Lung microvascular endothelial cell (primary cell): ENCODE measurements at regions not wholly inside any gene's neighbourhood (a gene's known extent, or its start where the extent isn't known, plus 50 kb on each side); places are given as distances from the start of the nearest gene placed in this dataset.

Experiments
- DNase-seq, 2 donors: peaks; one replicate each; pipeline versions ENCODE4 v3.0.0 to v3.0.0-alpha.2; 2010; ENCODE audit warnings: low read depth in 2 of 2

DNA sequence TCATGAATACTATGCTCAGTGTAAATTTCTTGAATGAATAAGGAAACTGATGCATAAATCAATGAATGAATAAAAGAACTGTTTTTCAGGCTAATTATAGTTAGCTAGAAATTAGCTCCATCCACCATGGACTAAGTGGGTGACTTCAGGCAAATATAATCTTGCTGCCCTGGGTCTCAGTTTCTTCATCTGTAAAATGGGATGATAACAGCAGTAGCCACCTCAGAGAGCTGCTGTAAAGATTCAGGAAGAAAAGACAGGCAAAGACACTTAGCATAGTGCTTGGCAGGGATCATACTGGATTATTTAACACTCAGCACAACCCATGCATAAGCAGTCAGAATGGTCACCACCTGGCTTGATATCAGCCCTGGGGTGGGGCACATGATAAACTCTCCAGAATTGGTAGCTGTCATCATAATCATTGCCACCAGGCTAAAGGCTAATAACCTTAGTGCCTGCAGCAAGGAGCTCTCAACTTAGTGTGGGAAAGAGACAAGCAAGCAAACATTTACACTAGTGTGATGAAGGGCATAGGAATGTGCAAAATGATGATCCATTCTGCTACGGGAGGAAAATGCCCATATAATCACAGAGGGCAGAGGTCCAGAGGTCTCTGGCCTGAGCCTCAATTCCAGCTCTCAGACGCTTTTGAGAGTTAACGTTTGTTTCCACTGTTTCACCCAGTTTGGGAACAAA is 234.7 kb upstream of the TBX3 start:
- DNase-seq = peak in 1 of 2 donors; percentile 38

DNA sequence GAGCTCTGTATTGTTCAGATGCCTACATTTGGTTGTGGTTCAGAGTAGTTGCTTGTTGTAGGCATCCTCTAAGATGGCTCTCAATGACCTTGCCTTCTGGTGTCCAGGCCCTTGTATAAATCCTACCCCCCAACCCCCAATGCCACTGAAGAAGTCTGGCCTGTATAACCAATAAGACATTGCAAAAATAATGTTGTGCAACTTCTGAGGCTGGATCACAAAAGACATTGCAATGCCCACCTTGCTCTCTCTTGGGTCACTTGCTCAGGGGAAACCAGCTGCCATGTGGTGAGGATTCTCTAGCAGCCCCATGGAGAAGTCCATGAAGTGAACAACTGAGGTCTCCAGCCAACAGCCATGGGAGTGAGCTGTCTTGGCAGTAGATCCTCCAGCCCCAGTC is 234.0 kb upstream of the TBX3 start:
- no peak for DNase-seq

DNA sequence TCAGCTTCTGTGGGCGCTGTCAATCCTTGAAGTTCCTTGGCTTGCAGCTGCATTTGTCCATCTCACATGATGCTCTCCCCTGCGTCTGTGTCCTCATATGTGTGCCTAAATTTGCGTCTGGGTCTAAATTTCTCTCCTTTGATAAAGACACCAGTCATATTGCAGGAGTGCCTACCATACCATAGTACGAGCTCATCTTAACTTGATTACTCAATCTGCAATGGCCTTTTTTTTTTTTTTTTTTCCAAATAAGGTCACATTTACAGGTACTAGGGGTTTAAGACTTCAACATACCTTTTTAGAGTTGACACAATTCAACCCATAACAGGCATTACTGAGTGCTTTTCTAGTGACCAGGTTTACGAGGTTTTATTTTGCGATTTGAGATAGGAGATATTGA is 233.3 kb upstream of the TBX3 start:
- no peak for DNase-seq

GRCh38 chr12:114916541-114916940 is 232.6 kb upstream of the TBX3 start:
- DNase-seq = no peak

DNA sequence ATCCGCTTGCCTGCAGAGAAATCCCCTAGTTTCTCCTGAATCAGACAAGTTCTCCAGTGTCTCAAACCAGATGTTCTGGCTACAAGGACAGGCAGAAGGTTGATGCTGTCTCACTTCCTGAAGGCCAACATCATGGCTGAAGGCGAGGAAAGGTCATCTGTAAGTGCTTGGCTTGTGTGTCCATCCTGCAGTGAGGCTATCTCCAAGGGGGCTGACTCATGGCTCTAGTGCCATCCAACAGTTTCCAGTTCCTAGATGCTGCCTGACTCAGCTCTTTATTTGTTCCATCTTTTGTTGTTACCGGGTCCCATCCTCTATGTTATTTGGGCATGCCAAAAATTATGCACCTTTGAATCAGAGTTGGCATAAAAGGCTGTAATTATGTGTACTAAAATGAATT is 232.1 kb upstream of the TBX3 start:
- peak in 1 of 2 donors; percentile 80 for DNase-seq

GRCh38 chr12:114913871-114914801 is 230.2 kb upstream of the TBX3 start:
- peak in 1 of 2 donors; percentile 50 for DNase-seq

- no peak for DNase-seq
These were observed 228.8 kb upstream of the TBX3 start for GRCh38 chr12:114912811-114913210.

GRCh38 chr12:114911196-114911595 is 227.2 kb upstream of the TBX3 start:
- DNase-seq = peak in 1 of 2 donors; percentile 78

DNA sequence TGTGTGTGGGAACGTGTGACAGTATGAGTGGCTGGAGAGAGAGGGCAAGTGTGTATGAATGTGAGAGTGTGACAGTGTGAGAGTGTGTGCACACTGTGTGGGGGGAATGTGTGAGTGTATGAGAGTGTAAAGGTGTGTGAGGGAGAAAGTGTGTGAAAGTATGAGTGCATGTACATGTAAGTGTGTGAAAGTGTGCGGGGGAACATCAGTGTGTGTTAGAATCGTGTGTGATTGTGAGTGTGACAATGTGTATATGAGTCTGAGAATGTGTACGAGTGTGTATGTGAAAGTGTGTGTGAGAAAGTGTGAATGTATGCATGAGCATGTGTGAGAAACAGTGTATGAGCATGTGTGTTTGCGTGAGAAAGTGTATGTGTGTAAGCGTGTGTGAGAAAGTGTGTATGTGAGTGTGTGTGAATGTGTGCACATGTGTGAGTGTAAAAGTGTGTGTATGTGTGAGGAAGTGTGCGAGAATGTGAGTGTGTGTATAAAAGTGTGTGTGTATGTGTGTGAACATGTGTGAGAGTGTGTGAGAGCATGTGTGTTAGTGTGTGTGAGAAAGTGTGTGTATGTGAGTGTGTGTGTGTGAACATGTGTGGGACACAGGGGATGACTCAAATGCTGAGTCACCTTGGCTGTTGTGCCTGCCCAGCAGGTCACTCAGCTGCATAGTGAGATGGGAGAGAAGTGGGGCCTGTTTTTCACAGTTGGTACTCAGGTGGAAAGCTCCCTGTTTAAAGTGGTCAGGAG is 220.5 kb upstream of the TBX3 start:
- DNase-seq = peak in 1 of 2 donors; percentile 49

- DNase-seq = peak in 1 of 2 donors; percentile 62
These were observed 219.2 kb upstream of the TBX3 start for GRCh38 chr12:114903083-114903691.

DNA sequence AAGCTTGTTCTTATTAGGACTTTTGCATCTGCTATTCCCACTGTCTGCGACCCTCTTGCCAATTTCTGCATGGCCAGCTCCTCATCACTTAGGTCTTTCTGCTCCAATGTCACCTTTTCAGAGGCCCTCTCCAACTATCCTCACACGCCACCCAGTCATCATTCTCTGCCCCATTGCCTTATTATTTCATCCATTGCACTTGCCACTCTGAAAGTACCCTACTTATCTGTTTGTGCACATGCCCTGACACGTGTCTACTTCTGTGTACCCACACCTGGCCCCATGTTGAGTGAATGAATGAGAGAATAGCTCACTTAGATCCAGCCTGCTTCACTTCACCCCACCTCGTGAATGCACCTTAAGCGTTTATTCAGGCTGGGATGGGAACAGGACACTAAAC is 218.7 kb upstream of the TBX3 start:
- DNase-seq = no peak

- DNase-seq = no peak
These were observed 217.3 kb upstream of the TBX3 start for GRCh38 chr12:114901316-114901715.

DNA sequence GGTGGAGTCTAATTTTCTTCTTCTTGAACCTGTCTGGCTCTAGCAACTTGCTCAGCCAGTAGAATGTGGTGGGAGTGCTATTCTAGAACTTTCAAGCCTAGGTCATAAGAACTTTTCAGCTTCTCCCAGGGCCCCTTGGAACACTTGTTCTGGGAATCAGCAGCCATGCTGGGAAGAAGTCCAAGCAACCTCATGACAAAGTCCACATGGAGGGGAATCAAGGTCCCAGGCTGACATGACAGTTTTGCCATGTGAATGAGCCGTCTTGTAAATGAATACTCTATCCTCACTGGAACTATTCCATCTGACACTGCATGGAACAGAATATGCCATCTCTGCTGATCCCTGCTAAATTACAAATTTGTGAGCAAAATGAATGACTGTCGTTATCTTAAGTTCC is 214.2 kb upstream of the TBX3 start:
- DNase-seq = no peak

- DNase-seq = no peak
These were observed 211.9 kb upstream of the TBX3 start for GRCh38 chr12:114895827-114896226.

DNA sequence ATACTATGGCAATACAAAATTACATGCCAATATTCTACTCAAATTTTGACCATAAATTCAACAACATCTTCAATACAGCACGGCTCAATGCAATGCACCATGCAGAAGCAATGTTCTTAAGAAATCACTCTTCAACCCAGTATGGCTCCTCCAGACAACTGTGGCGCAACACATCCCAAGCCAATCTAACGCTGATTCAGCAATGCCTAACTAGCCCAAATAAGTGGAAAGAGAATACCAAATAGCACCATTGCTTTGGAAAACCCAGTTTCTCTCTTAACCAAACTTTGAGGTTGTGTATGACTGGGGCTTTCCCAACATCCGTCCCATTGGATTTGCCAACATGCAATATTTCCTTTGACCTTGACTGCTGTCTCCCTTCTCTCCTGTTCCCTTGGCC is 211.1 kb upstream of the TBX3 start:
- no peak for DNase-seq

DNA sequence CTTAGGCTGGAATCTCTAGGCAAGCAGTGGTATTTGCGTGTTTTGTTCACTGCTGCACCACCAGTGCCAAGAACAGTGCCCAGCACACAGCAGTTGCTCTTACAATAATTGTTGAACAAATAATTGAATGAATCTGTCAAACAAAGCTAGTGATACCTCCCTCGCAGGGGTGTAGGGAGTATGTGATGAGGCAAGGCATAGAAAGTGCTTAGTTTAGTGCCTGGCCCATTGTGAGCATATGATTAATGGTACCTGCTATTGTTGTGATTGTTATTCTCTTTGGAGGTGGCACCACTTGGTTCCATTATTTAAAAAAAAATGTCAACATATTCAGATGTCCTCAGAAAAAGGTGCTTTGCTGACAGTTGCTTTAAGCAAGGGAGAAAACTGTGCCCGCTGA is 210.1 kb upstream of the TBX3 start:
- DNase-seq = no peak

DNA sequence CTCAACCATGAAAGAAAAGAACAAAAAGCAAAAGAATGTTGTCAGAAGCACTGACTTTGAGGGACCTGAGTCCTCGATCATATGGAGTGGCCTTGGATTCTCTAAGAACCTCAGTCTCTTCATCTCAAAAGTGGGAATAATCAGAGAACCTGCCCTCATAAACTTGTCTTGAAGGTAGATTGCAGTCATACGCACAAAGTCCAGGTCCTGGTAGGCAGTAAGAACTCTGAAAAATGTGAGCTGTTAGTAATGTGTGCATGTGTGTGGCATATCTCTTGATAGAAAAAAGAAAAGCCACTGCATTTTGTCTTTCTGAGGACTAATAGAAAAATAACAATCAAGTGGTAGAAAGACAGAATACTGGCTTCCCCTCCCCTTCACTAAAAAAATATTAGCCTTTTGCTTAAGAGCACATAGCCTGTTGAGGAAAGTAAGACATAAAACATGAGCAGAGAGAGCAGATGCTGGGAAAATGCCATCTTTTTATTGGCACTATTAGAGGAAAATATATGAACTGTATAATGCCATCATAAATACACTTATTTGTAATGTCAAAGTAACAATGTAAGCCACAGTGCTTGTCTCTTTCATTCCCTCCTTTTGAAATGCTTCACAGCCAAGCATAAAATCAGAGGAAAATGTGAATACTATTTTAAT is 205.1 kb upstream of the TBX3 start:
- no peak for DNase-seq

- peak in 1 of 2 donors; percentile 20 for DNase-seq
These were observed 204.5 kb upstream of the TBX3 start for GRCh38 chr12:114888448-114888847.

DNA sequence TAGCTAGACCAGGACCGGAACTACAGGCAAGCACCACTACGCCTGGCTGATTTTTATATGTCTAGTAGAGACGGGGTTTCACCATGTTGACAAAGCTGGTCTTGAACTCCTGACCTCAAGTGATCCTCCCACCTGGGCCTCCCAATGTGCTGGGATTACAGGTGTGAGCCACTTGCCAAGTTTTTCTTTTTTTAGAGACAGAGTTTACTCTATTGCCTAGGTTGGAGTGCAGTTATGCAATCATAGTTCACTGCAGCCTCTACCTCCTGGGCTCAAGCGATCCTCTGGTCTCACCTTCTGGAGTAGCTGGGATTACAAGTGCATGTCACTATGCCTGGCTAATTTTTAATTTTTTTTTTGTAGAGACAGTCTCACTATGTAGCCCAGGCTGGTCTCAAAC is 201.5 kb upstream of the TBX3 start:
- no peak for DNase-seq

DNA sequence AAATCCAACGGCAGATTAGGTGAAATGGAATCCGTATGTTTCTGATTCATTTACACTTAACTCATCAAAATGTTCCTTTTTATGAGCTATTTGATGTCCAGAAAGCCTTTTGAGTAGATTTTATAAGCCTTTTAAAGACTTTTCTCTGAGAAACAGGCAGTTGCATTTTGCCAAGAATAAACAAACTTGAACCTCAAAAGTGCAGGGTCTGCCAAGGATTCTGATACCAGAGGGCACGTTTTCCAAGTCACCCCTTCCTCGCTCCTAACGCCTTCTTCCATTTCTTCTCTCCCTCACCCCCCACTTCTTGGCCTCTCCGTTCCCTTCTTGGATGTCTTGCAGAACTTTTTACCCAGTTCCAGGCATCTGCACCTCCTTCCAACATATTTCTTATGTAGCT is 200.6 kb upstream of the TBX3 start:
- no peak for DNase-seq

DNA sequence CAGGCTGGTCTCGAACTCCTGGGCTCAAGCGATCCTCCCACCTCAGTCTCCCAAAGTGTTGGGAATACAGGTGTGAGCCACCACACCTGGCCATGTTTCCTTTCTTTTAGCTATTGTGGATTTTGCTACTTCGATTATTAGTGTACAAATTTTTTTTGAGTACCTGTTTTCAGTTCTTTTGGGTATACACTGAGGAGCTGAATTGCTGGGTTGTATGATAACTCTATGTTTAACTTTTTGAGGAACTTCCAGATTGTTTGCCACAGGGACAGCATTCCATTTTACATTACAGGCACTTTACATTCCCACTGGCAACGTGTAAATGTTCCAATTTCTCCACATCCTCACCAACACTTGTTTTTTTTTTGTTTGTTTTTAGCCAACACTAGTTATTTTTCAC is 198.1 kb upstream of the TBX3 start:
- no peak for DNase-seq
